NCI-H526 (cell line): ENCODE measurements at regions not wholly inside any gene's neighbourhood (a gene's known extent, or its start where the extent isn't known, plus 50 kb on each side); places are given as distances from the start of the nearest gene placed in this dataset.

ENCODE experiments used
- DNase-seq, 2 experiments: peaks; one replicate each; lab custom pipeline; 2025; lab: John Stamatoyannopoulos, UW

GRCh38 chr4:33316578-33316977 is 2596.4 kb downstream of the PCDH7 start:
- no peak for DNase-seq

GRCh38 chr4:33323393-33323792 is 2603.2 kb downstream of the PCDH7 start:
- no peak for DNase-seq

GRCh38 chr4:33334416-33334815 is 2614.2 kb downstream of the PCDH7 start:
- DNase-seq: no peak

GRCh38 chr4:33339762-33340161 is 2619.6 kb downstream of the PCDH7 start:
- DNase-seq: no peak

GRCh38 chr4:33340168-33340567 is 2620.0 kb downstream of the PCDH7 start:
- no peak for DNase-seq

- no peak for DNase-seq
Observed at GRCh38 chr4:33349376-33349775, 2629.2 kb downstream of the PCDH7 start.

- no peak for DNase-seq
Observed at GRCh38 chr4:33357121-33357520, 2637.0 kb downstream of the PCDH7 start.

GRCh38 chr4:33369446-33369845 is 2649.3 kb downstream of the PCDH7 start:
- DNase-seq: no peak

GRCh38 chr4:33381816-33382215 is 2661.6 kb downstream of the PCDH7 start:
- DNase-seq: no peak

GRCh38 chr4:33386764-33387163 is 2666.6 kb downstream of the PCDH7 start:
- peak in 1 of 2 experiments; percentile 10 for DNase-seq

- no peak for DNase-seq
Observed at GRCh38 chr4:33390976-33391375, 2670.8 kb downstream of the PCDH7 start.

GRCh38 chr4:33395731-33396485 is 2675.7 kb downstream of the PCDH7 start:
- DNase-seq: no peak

GRCh38 chr4:33400504-33400903 is 2680.3 kb downstream of the PCDH7 start:
- no peak for DNase-seq

GRCh38 chr4:33407496-33407895 is 2687.3 kb downstream of the PCDH7 start:
- DNase-seq: no peak

- DNase-seq: no peak
Observed at GRCh38 chr4:33411182-33411581, 2691.0 kb downstream of the PCDH7 start.

GRCh38 chr4:33421887-33422286 is 2701.7 kb downstream of the PCDH7 start:
- no peak for DNase-seq

GRCh38 chr4:33422656-33423055 is 2702.5 kb downstream of the PCDH7 start:
- no peak for DNase-seq

- DNase-seq: no peak
Observed at GRCh38 chr4:33425936-33426335, 2705.8 kb downstream of the PCDH7 start.

GRCh38 chr4:33427676-33428075 is 2707.5 kb downstream of the PCDH7 start:
- DNase-seq: no peak

GRCh38 chr4:33429971-33430370 is 2709.8 kb downstream of the PCDH7 start:
- DNase-seq: no peak

GRCh38 chr4:33437406-33437805 is 2717.2 kb downstream of the PCDH7 start:
- DNase-seq: peak in 1 of 2 experiments; percentile 40

GRCh38 chr4:33446953-33447352 is 2726.8 kb downstream of the PCDH7 start:
- no peak for DNase-seq

GRCh38 chr4:33448948-33449347 is 2728.8 kb downstream of the PCDH7 start:
- no peak for DNase-seq

- DNase-seq: no peak
Observed at GRCh38 chr4:33453436-33453835, 2733.3 kb downstream of the PCDH7 start.
